SK-N-SH (cell line): ENCODE measurements at regions not wholly inside any gene's neighbourhood (a gene's known extent, or its start where the extent isn't known, plus 50 kb on each side); places are given as distances from the start of the nearest gene placed in this dataset.

ENCODE experiments used
- CTCF ChIA-PET: fragments of 300-600, 350-600 bp; formaldehyde crosslinking; extraction: SDS; loops from one replicate; lab custom pipeline; 2021; lab: Yijun Ruan, JAX
- POLR2A ChIA-PET: fragments of 350-600 bp; sonication (Branson Sonifier 250); formaldehyde crosslinking; extraction: SDS; loops from one replicate; lab custom pipeline; 2020; ENCODE audit warnings: antibody characterized with exemption, inconsistent platforms; lab: Yijun Ruan, JAX
- DNase-seq: peaks from one replicate; pipeline ENCODE4 v3.0.0; 2012
- H2AFZ ChIP-seq: fragments of 200-600 bp; sonication (generic); 2 replicates; pipeline ENCODE4 v1.8.1; 2016; ENCODE audit warnings: antibody characterized with exemption, mild to moderate bottlenecking, low read depth
- H3F3A ChIP-seq: fragments of 200-600 bp; sonication (generic); replicated peaks from 2 replicates; pipeline ENCODE3; 2016; ENCODE audit warnings: antibody characterized with exemption, mild to moderate bottlenecking; ENCODE audit not compliant: insufficient read depth
- H3K27ac ChIP-seq, 2 experiments: fragments of 200-500 bp in 1 of 2; fragments of 200-600 bp in 1 of 2; sonication (Bioruptor generic) in 1 of 2; sonication (generic), shearing (Covaris generic) in 1 of 2; 2 replicates each; pipeline versions ENCODE4 v1.5.1 to v1.6.1; 2014 to 2016; ENCODE audit warnings: low read depth in 2 of 2, inconsistent platforms in 1 of 2, low read length in 1 of 2, mild to moderate bottlenecking in 1 of 2, mixed read lengths in 1 of 2
- H3K27me3 ChIP-seq: fragments of 200-600 bp; sonication (generic), shearing (Covaris generic); 2 replicates; pipeline ENCODE4 v1.6.1; 2016; ENCODE audit warnings: mixed run types; ENCODE audit not compliant: insufficient read depth
- H3K36me3 ChIP-seq, 2 experiments: fragments of 200-500 bp in 1 of 2; fragments of 200-600 bp in 1 of 2; sonication (Bioruptor generic) in 1 of 2; sonication (generic) in 1 of 2; replicated peaks in 1 of 2; 2 replicates each; pipeline versions ENCODE3 to v1.5.1; 2014 to 2016; ENCODE audit warnings: low read length in 1 of 2, mild to moderate bottlenecking in 1 of 2; ENCODE audit not compliant: insufficient read depth in 2 of 2, control insufficient read depth in 1 of 2
- H3K4me1 ChIP-seq, 2 experiments: fragments of 200-500 bp in 1 of 2; fragments of 200-600 bp in 1 of 2; sonication (Bioruptor generic) in 1 of 2; sonication (generic), shearing (Covaris generic) in 1 of 2; 2 replicates each; pipeline versions ENCODE4 v1.5.1 to v1.6.1; 2014 to 2016; ENCODE audit warnings: low read depth in 1 of 2, low read length in 1 of 2, mixed run types in 1 of 2; ENCODE audit not compliant: insufficient read depth in 2 of 2, control insufficient read depth in 1 of 2
- H3K4me2 ChIP-seq: fragments of 200-600 bp; sonication (generic), shearing (Covaris generic); 2 replicates; pipeline ENCODE4 v1.6.1; 2017; ENCODE audit warnings: mixed run types
- H3K4me3 ChIP-seq, 2 experiments: fragments of 200-500 bp in 1 of 2; fragments of 200-600 bp in 1 of 2; sonication (Bioruptor generic) in 1 of 2; sonication (generic), shearing (Covaris generic) in 1 of 2; 2 replicates each; pipeline versions ENCODE4 v1.5.1 to v1.8.1; 2014 to 2016; ENCODE audit warnings: low read depth in 2 of 2, inconsistent platforms in 1 of 2, low read length in 1 of 2, mild to moderate bottlenecking in 1 of 2, mixed read lengths in 1 of 2, moderate library complexity in 1 of 2
- H3K79me2 ChIP-seq: fragments of 200-600 bp; sonication (generic); 2 replicates; pipeline ENCODE4 v1.8.1; 2017; ENCODE audit warnings: mild to moderate bottlenecking; ENCODE audit not compliant: insufficient read depth
- H3K9ac ChIP-seq: fragments of 200-600 bp; sonication (generic); 2 replicates; pipeline ENCODE4 v1.6.1; 2017; ENCODE audit warnings: mixed run types
- H3K9me2 ChIP-seq: fragments of 200-600 bp; sonication (generic); 2 replicates; pipeline ENCODE4 v1.6.1; 2017; ENCODE audit warnings: mixed run types
- H3K9me3 ChIP-seq: fragments of 200-600 bp; sonication (generic); 2 replicates; pipeline ENCODE4 v1.6.1; 2017; ENCODE audit warnings: mixed run types, mild to moderate bottlenecking, moderate library complexity
- H4K20me1 ChIP-seq: fragments of 200-600 bp; sonication (generic); 2 replicates; pipeline ENCODE4 v1.6.1; 2017; ENCODE audit warnings: mild to moderate bottlenecking, mixed run types; ENCODE audit not compliant: insufficient read depth
- EP300 ChIP-seq, 2 experiments: IDR thresholded peaks; 2 replicates each; pipeline versions ENCODE4 v1.4.0 to v1.6.1; 2012; ENCODE audit warnings: borderline replicate concordance in 1 of 2, low read depth in 1 of 2, low read length in 1 of 2
- NFIC ChIP-seq: IDR thresholded peaks from 2 replicates; pipeline ENCODE4 v1.4.0; 2012; ENCODE audit warnings: borderline replicate concordance
- RCOR1 ChIP-seq: fragments of 150-350 bp; IDR thresholded peaks from 2 replicates; pipeline ENCODE4 v1.6.1; 2017; ENCODE audit warnings: antibody characterized with exemption, low read length
- TEAD4 ChIP-seq: IDR thresholded peaks from 2 replicates; pipeline ENCODE4 v1.4.0; 2012; ENCODE audit warnings: mild to moderate bottlenecking, borderline replicate concordance; ENCODE audit not compliant: insufficient read depth
- WGBS: methylation state at CpG from one replicate; pipeline ENCODE4 v1.1.6; 2017; ENCODE audit warnings: low lambda C conversion rate; 5-methylcytosine and 5-hydroxymethylcytosine counted together
- TF ChIP-seq, protein P1 (sequence below): IDR thresholded peaks from 2 replicates; pipeline ENCODE4 v1.4.0; 2012; ENCODE audit warnings: low read depth
- TF ChIP-seq, protein P2 (sequence below): IDR thresholded peaks from 2 replicates; pipeline ENCODE4 v1.6.1; 2012; ENCODE audit warnings: mild to moderate bottlenecking, low read depth, low read length, moderate library complexity
- TF ChIP-seq, protein P3 (sequence below): fragments of 150-350 bp; IDR thresholded peaks from 2 replicates; pipeline ENCODE4 v1.6.1; 2017; ENCODE audit warnings: antibody characterized with exemption, low read length, low read depth, borderline replicate concordance
- TF ChIP-seq, protein P4 (sequence below): IDR thresholded peaks from 2 replicates; pipeline ENCODE4; 2012

DNA sequence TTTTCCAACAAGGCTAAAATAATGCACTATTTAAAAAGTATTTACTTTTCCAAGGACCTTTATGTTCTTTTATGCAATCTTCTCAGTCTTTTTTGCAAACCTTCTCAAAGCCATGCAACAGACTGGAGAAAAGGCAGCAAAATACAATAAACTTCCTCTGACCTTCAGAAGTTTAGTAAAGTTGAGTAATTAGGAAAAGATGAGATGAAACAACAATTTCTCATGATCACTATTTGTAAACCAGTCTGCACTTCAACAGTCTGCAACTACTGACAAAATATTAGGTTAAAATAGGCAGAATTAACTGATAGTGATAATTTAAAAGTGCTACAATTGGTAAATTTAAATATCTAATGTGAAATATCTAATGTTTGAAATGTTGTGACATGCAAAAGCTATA lies 884.9 kb upstream of the PCDH10 start:
- Histone ChIP-seq H4K20me1 (no peaks in the 10 kb centered on the region), H3K27me3 (no peaks in the 10 kb centered on the region), H3K9me2 (no peaks in the 10 kb centered on the region), H3K4me1 (no peaks in the 10 kb centered on the region), H3K4me2 (no peak overlapping the region), H3K79me2 (no peaks in the 10 kb centered on the region), H3F3A (no peaks in the 10 kb centered on the region), H2AFZ (no peak overlapping the region), H3K9ac (no peak overlapping the region), H3K4me3 (no peak overlapping the region), H3K27ac (no peak overlapping the region), H3K36me3 (no peaks in the 10 kb centered on the region), H3K9me3 (no peaks in the 10 kb centered on the region)
- POLR2A ChIA-PET: no interaction called here
- DNase-seq: no peak
- CTCF ChIA-PET: no interaction called here
- TF ChIP-seq, protein P1, sequence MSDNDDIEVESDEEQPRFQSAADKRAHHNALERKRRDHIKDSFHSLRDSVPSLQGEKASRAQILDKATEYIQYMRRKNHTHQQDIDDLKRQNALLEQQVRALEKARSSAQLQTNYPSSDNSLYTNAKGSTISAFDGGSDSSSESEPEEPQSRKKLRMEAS: no peak
- TF ChIP-seq, protein P2, sequence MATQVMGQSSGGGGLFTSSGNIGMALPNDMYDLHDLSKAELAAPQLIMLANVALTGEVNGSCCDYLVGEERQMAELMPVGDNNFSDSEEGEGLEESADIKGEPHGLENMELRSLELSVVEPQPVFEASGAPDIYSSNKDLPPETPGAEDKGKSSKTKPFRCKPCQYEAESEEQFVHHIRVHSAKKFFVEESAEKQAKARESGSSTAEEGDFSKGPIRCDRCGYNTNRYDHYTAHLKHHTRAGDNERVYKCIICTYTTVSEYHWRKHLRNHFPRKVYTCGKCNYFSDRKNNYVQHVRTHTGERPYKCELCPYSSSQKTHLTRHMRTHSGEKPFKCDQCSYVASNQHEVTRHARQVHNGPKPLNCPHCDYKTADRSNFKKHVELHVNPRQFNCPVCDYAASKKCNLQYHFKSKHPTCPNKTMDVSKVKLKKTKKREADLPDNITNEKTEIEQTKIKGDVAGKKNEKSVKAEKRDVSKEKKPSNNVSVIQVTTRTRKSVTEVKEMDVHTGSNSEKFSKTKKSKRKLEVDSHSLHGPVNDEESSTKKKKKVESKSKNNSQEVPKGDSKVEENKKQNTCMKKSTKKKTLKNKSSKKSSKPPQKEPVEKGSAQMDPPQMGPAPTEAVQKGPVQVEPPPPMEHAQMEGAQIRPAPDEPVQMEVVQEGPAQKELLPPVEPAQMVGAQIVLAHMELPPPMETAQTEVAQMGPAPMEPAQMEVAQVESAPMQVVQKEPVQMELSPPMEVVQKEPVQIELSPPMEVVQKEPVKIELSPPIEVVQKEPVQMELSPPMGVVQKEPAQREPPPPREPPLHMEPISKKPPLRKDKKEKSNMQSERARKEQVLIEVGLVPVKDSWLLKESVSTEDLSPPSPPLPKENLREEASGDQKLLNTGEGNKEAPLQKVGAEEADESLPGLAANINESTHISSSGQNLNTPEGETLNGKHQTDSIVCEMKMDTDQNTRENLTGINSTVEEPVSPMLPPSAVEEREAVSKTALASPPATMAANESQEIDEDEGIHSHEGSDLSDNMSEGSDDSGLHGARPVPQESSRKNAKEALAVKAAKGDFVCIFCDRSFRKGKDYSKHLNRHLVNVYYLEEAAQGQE: no peak
- TF ChIP-seq RCOR1 (no peak), TEAD4 (no peak)

DNA sequence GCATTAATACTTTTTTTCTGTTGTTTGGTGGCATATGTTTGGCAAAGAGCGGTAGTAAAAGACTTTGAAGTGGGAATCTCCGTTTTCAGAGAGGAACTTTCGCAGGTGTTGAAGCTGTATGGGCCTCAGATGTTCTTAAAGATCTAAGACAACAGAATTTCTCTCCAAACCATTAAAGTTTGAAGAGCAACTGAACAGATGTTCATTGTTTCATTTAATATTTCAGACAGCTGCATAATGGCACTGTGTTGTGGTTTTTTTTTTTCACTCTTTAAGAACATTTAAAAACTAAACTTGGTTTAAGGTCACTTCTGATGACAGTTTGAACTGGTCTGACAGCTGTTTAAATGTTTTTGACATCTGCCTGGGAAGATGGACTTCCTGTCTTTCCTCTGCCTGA lies 882.7 kb upstream of the PCDH10 start:
- Histone ChIP-seq H3K9ac (no peak overlapping the region), H3K4me2 (no peak overlapping the region), H2AFZ (no peak overlapping the region), H3K36me3 (no peaks in the 10 kb centered on the region), H3K9me2 (no peaks in the 10 kb centered on the region), H3K27ac (no peak overlapping the region), H3K4me3 (no peak overlapping the region), H3K79me2 (no peaks in the 10 kb centered on the region), H3F3A (no peaks in the 10 kb centered on the region), H3K27me3 (no peaks in the 10 kb centered on the region), H4K20me1 (no peaks in the 10 kb centered on the region), H3K4me1 (no peaks in the 10 kb centered on the region), H3K9me3 (no peaks in the 10 kb centered on the region)
- ChIA-PET POLR2A (no interaction called here), CTCF (no interaction called here)
- TF ChIP-seq EP300 (IDR thresholded peaks at IDR 0.05; ENCODE audit: borderline replicate concordance in 1 of 2, low read depth in 1 of 2, low read length in 1 of 2) (no peak), NFIC (no peak), RCOR1 (no peak)
- TF ChIP-seq, protein P3, sequence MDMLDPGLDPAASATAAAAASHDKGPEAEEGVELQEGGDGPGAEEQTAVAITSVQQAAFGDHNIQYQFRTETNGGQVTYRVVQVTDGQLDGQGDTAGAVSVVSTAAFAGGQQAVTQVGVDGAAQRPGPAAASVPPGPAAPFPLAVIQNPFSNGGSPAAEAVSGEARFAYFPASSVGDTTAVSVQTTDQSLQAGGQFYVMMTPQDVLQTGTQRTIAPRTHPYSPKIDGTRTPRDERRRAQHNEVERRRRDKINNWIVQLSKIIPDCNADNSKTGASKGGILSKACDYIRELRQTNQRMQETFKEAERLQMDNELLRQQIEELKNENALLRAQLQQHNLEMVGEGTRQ: no peak
- TF ChIP-seq, protein P4, sequence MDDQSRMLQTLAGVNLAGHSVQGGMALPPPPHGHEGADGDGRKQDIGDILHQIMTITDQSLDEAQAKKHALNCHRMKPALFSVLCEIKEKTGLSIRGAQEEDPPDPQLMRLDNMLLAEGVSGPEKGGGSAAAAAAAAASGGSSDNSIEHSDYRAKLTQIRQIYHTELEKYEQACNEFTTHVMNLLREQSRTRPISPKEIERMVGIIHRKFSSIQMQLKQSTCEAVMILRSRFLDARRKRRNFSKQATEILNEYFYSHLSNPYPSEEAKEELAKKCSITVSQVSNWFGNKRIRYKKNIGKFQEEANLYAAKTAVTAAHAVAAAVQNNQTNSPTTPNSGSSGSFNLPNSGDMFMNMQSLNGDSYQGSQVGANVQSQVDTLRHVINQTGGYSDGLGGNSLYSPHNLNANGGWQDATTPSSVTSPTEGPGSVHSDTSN: no peak
- 6% methylated on average over 3 of the region's 3 CpGs for whole genome bisulfite sequencing
- DNase-seq: no peak
